GM21423 (cell line): ENCODE measurements at regions not wholly inside any gene's neighbourhood (a gene's known extent, or its start where the extent isn't known, plus 50 kb on each side); places are given as distances from the start of the nearest gene placed in this dataset.

ENCODE experiments used
- ATAC-seq: cut with Tn5 transposase; IDR thresholded peaks from one replicate; pipeline ENCODE4 v1.9.1; 2021; ENCODE audit warnings: mild to moderate bottlenecking, moderate library complexity; ENCODE audit not compliant: unreplicated experiment

GRCh38 chr1:200354243-200354642 lies 55.6 kb downstream of the ZNF281 start:
- no peak for ATAC-seq

GRCh38 chr1:200353232-200353631 lies 56.6 kb downstream of the ZNF281 start:
- no peak for ATAC-seq

- peak; percentile 65 for ATAC-seq
Observed at GRCh38 chr1:200351826-200352549, 57.8 kb downstream of the ZNF281 start.

GRCh38 chr1:200351425-200351824 lies 58.4 kb downstream of the ZNF281 start:
- ATAC-seq, result no peak

GRCh38 chr1:200346700-200347099 lies 63.1 kb downstream of the ZNF281 start:
- ATAC-seq, result no peak

- ATAC-seq, result no peak
Observed at GRCh38 chr1:200345520-200345919, 64.3 kb downstream of the ZNF281 start.

- ATAC-seq, result no peak
Observed at GRCh38 chr1:200343874-200344273, 66.0 kb downstream of the ZNF281 start.

GRCh38 chr1:200342511-200343311 lies 67.1 kb downstream of the ZNF281 start:
- ATAC-seq, result no peak

GRCh38 chr1:200338451-200338850 lies 71.4 kb downstream of the ZNF281 start:
- ATAC-seq, result no peak

- ATAC-seq, result no peak
Observed at GRCh38 chr1:200337831-200338230, 72.0 kb downstream of the ZNF281 start.

GRCh38 chr1:200337410-200337809 lies 72.4 kb downstream of the ZNF281 start:
- ATAC-seq, result no peak

- no peak for ATAC-seq
Observed at GRCh38 chr1:200336901-200337391, 72.9 kb downstream of the ZNF281 start.

- no peak for ATAC-seq
Observed at GRCh38 chr1:200336101-200336845, 73.6 kb downstream of the ZNF281 start.

- no peak for ATAC-seq
Observed at GRCh38 chr1:200334661-200335256, 75.1 kb downstream of the ZNF281 start.

- ATAC-seq, result no peak
Observed at GRCh38 chr1:200333329-200333728, 76.5 kb downstream of the ZNF281 start.

- no peak for ATAC-seq
Observed at GRCh38 chr1:200332716-200333115, 77.1 kb downstream of the ZNF281 start.

GRCh38 chr1:200330741-200331428 lies 79.0 kb downstream of the ZNF281 start:
- ATAC-seq, result no peak

- no peak for ATAC-seq
Observed at GRCh38 chr1:200329208-200329882, 80.5 kb downstream of the ZNF281 start.

- no peak for ATAC-seq
Observed at GRCh38 chr1:200328379-200328778, 81.5 kb downstream of the ZNF281 start.

- ATAC-seq, result no peak
Observed at GRCh38 chr1:200323856-200324400, 85.9 kb downstream of the ZNF281 start.
